ENCODE measurements at regions not wholly inside any gene's neighbourhood (a gene's known extent, or its start where the extent isn't known, plus 50 kb on each side); places are given as distances from the start of the nearest gene placed in this dataset.

DNA sequence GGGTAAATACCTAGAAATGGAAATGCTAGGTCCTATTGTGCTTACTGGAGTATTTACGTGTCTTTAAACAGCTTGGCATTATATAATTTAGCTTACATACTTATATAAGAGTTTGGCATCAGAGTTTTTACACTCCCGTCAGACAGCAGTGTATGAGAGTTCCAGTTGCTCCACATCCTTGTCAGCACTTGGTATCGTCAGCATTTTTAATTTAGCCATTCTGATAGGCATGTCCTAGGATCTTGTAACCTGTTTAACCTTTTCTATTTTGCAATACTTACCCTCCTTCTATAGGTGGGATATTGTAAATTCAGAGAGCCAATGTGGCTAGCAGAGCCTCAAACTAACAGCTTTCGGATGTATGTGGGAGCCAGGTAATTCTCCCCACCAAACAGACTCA is 228.3 kb upstream of the EEF2KMT start:
- Histone ChIP-seq H3K9ac (ENCODE audit: low read depth in 2 of 2, low read length in 2 of 2) (no peak overlapping the region), H3K4me1 (no peaks in the 10 kb centered on the region), H3K27ac (no peak overlapping the region), H3K36me3 (no peaks in the 10 kb centered on the region), H3K9me3 (no peaks in the 10 kb centered on the region), H3K4me3 (no peak overlapping the region), H3K27me3 (no peaks in the 10 kb centered on the region)
- no peak for DNase-seq
- TF ChIP-seq CTCF (IDR thresholded peaks at IDR 0.05): no peak
- intact Hi-C loops (cut with DNase I): no loop called here

DNA sequence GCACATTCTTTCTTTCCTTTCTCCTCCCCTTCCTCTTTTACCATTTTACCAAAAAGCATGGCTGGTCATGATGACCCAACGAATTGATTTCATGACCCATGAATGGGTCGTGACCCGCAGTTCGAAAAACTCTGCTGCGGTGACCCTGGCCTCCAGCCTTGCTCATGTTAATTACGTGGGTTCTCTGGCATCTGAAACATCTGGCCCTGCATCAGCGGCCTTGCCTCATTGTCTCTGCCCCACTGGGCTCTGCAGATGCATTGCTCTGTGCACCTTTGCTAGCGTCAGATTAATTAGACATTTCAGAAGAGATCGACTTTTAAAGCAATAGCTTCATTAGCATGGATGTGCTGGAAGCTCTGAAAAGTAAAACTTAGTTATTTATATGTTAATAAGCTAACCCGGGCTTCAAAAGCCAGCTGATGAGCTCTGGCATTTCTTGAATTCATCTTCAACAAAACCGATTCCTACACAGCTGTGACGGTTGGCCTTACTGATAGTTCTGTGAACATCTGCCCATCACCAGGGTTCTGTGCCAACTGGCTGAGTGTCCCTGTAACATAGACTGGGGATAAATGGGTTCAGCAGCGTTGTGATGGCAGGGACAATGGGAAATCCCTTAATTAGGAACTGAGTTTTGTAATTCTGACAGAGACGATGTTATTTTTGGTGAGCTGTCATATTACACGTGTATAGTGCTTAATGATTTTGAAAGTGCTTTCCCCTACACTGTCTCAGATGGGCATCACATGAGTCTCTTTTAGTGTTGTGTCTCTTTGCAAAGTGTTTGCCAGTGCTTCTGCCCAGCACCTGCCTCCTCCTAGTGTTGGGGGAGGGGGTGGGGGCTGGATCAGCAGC is 225.9 kb upstream of the EEF2KMT start:
- intact Hi-C loops (cut with DNase I): no loop called here
- DNase-seq: no peak

DNA sequence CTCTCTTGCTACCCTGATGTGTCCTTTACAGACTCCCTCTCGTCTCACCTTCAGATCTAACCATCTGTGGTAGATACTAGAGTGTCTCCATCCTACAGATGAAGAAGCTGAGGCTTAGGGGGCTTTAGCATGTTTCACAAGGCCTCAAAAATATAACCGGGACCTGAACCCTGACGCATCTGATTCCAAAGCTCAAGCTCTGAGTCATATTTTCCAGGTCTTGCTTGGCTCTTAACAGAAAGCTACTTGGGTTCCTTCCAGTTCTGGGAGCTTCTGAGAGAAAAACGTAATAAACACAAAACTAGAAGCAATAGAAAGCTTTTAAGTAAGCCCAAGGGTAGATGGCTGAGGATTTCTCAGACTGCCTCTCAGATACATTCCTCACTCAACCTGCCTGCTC is 224.3 kb upstream of the EEF2KMT start:
- H3K4me1 ChIP-seq: no peaks in the 10 kb centered on the region
- no peak for DNase-seq
- intact Hi-C loops (cut with DNase I): no loop called here
- H3K27ac ChIP-seq: no peak overlapping the region
- TF ChIP-seq CTCF (IDR thresholded peaks at IDR 0.05): no peak
- H3K4me3 ChIP-seq: no peak overlapping the region
- no peak overlapping the region for H3K9ac ChIP-seq (ENCODE audit: low read depth in 2 of 2, low read length in 2 of 2)
- H3K36me3 ChIP-seq: no peaks in the 10 kb centered on the region
- no peaks in the 10 kb centered on the region for H3K9me3 ChIP-seq
- no peaks in the 10 kb centered on the region for H3K27me3 ChIP-seq

More for the DNA sequence above, 225.9 kb upstream of the EEF2KMT start:
- H3K27ac ChIP-seq: no peak overlapping the region
- no peaks in the 10 kb centered on the region for H3K27me3 ChIP-seq
- H3K36me3 ChIP-seq: no peaks in the 10 kb centered on the region
- TF ChIP-seq CTCF (IDR thresholded peaks at IDR 0.05): no peak
- H3K9ac ChIP-seq (ENCODE audit: low read depth in 2 of 2, low read length in 2 of 2): no peak overlapping the region
- H3K4me1 ChIP-seq: no peaks in the 10 kb centered on the region
- no peak overlapping the region for H3K4me3 ChIP-seq
- H3K9me3 ChIP-seq: no peaks in the 10 kb centered on the region

DNA sequence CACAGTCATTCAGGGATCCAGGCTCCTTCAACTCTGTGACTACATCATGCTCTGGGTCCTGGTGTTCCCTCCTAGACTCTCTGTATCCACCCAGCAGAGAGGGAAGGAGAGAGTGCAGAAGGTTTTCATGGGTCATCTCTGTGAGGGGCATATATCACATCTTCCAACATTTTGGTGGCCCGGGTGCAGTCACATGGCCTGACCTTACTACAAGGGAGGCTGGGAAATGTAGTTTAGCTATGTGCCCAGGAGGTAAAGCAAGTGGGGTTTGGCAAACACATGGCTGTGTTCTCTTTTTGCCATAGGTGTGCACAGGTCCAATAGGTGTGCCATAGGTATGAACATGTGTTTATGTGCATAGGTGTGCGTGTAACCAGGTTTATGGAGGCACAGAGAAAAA is 222.2 kb upstream of the EEF2KMT start:
- Histone ChIP-seq H3K4me3 (no peak overlapping the region), H3K9me3 (no peaks in the 10 kb centered on the region), H3K27ac (no peak overlapping the region), H3K36me3 (no peaks in the 10 kb centered on the region), H3K4me1 (no peaks in the 10 kb centered on the region), H3K9ac (ENCODE audit: low read depth in 2 of 2, low read length in 2 of 2) (no peak overlapping the region), H3K27me3 (no peaks in the 10 kb centered on the region)
- no peak for TF ChIP-seq CTCF (IDR thresholded peaks at IDR 0.05)
- intact Hi-C loops (cut with DNase I): no loop called here
- no peak for DNase-seq

DNA sequence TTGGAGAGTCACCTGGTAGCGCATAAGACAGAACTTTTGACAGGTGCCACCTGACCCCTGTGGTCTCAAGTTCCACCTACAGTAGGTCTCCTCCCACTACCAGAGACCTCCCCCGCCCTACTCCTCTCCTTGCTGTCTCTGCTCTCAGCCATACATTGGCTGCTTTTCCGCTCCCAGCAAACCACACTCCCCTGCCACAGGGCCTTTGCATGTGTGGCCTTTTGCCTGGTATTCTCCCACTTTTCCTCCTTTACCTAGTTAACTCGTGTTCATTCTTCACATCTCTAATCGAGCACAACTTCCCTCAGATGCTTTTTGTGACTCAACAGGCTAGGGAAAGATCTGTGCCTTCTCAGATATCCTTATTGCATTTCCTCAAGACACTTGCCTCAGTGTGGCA is 218.3 kb upstream of the EEF2KMT start:
- no peak for DNase-seq
- no peaks in the 10 kb centered on the region for H3K36me3 ChIP-seq
- TF ChIP-seq CTCF (IDR thresholded peaks at IDR 0.05): no peak
- no peak overlapping the region for H3K27ac ChIP-seq
- no peaks in the 10 kb centered on the region for H3K4me1 ChIP-seq
- intact Hi-C loops (cut with DNase I): no loop called here
- no peaks in the 10 kb centered on the region for H3K27me3 ChIP-seq
- H3K9me3 ChIP-seq: no peaks in the 10 kb centered on the region
- no peak overlapping the region for H3K4me3 ChIP-seq
- H3K9ac ChIP-seq (ENCODE audit: low read depth in 2 of 2, low read length in 2 of 2): no peak overlapping the region

Data from colonic mucosa (tissue), 4 donors.